ENCODE measurements at regions not wholly inside any gene's neighbourhood (a gene's known extent, or its start where the extent isn't known, plus 50 kb on each side); places are given as distances from the start of the nearest gene placed in this dataset.
"Not testable (repeated sequence)": the region's sequence is repeated elsewhere in the genome, so short reads cannot be mapped to it uniquely, and the experiment has no call there.

GRCh38 chr16:86244158-86244557 lies 266.2 kb upstream of the FOXF1 start:
- DNase-seq (ENCODE audit: low read depth in 3 of 3, low spot score in 2 of 3) = no peak

- no peak for DNase-seq (ENCODE audit: low read depth in 3 of 3, low spot score in 2 of 3)
Observed at GRCh38 chr16:86244936-86245335, 265.4 kb upstream of the FOXF1 start.

GRCh38 chr16:86245351-86245750 lies 265.0 kb upstream of the FOXF1 start:
- DNase-seq (ENCODE audit: low read depth in 3 of 3, low spot score in 2 of 3) = no peak

- DNase-seq (ENCODE audit: low read depth in 3 of 3, low spot score in 2 of 3) = no peak
Observed at GRCh38 chr16:86245895-86246294, 264.4 kb upstream of the FOXF1 start.

GRCh38 chr16:86248310-86248905 lies 261.9 kb upstream of the FOXF1 start:
- DNase-seq (ENCODE audit: low read depth in 3 of 3, low spot score in 2 of 3) = no peak

- DNase-seq (ENCODE audit: low read depth in 3 of 3, low spot score in 2 of 3) = no peak
Observed at GRCh38 chr16:86249631-86250030, 260.7 kb upstream of the FOXF1 start.

- DNase-seq (ENCODE audit: low read depth in 3 of 3, low spot score in 2 of 3) = no peak
Observed at GRCh38 chr16:86251682-86252081, 258.6 kb upstream of the FOXF1 start.

GRCh38 chr16:86252596-86252995 lies 257.7 kb upstream of the FOXF1 start:
- no peak for DNase-seq (ENCODE audit: low read depth in 3 of 3, low spot score in 2 of 3)

GRCh38 chr16:86255966-86256365 lies 254.4 kb upstream of the FOXF1 start:
- no peak for DNase-seq (ENCODE audit: low read depth in 3 of 3, low spot score in 2 of 3)

GRCh38 chr16:86256995-86257394 lies 253.3 kb upstream of the FOXF1 start:
- DNase-seq (ENCODE audit: low read depth in 3 of 3, low spot score in 2 of 3) = no peak

- no peak for DNase-seq (ENCODE audit: low read depth in 3 of 3, low spot score in 2 of 3)
Observed at GRCh38 chr16:86257546-86257945, 252.8 kb upstream of the FOXF1 start.

GRCh38 chr16:86258713-86259112 lies 251.6 kb upstream of the FOXF1 start:
- DNase-seq (ENCODE audit: low read depth in 3 of 3, low spot score in 2 of 3) = no peak

GRCh38 chr16:86259499-86259898 lies 250.8 kb upstream of the FOXF1 start:
- DNase-seq (ENCODE audit: low read depth in 3 of 3, low spot score in 2 of 3) = no peak

GRCh38 chr16:86261379-86261778 lies 248.9 kb upstream of the FOXF1 start:
- no peak for DNase-seq (ENCODE audit: low read depth in 3 of 3, low spot score in 2 of 3)

- not testable (repeated sequence) for DNase-seq (ENCODE audit: low read depth in 3 of 3, low spot score in 2 of 3)
Observed at GRCh38 chr16:86267657-86268056, 242.7 kb upstream of the FOXF1 start.

GRCh38 chr16:86270696-86271095 lies 239.6 kb upstream of the FOXF1 start:
- no peak for DNase-seq (ENCODE audit: low read depth in 3 of 3, low spot score in 2 of 3)

- DNase-seq (ENCODE audit: low read depth in 3 of 3, low spot score in 2 of 3) = no peak
Observed at GRCh38 chr16:86272744-86273143, 237.6 kb upstream of the FOXF1 start.

GRCh38 chr16:86277221-86277620 lies 233.1 kb upstream of the FOXF1 start:
- DNase-seq (ENCODE audit: low read depth in 3 of 3, low spot score in 2 of 3) = no peak

- DNase-seq (ENCODE audit: low read depth in 3 of 3, low spot score in 2 of 3) = not testable (repeated sequence)
Observed at GRCh38 chr16:86277859-86278258, 232.5 kb upstream of the FOXF1 start.

- no peak for DNase-seq (ENCODE audit: low read depth in 3 of 3, low spot score in 2 of 3)
Observed at GRCh38 chr16:86281421-86281820, 228.9 kb upstream of the FOXF1 start.

- DNase-seq (ENCODE audit: low read depth in 3 of 3, low spot score in 2 of 3) = no peak
Observed at GRCh38 chr16:86283944-86284343, 226.4 kb upstream of the FOXF1 start.

GRCh38 chr16:86285421-86285820 lies 224.9 kb upstream of the FOXF1 start:
- DNase-seq (ENCODE audit: low read depth in 3 of 3, low spot score in 2 of 3) = no peak

All from right renal cortex interstitium (tissue), 3 donors.